Hepatocyte (in vitro differentiated cells): ENCODE measurements at regions not wholly inside any gene's neighbourhood (a gene's known extent, or its start where the extent isn't known, plus 50 kb on each side); places are given as distances from the start of the nearest gene placed in this dataset.

Experiments used
- EZH2 ChIP-seq: fragments of 200-600 bp; sonication (generic); IDR thresholded peaks from 2 replicates; pipeline ENCODE4 v1.6.1; 2016; ENCODE audit warnings: antibody characterized with exemption, mild to moderate bottlenecking, borderline replicate concordance
- EZH2phosphoT487 ChIP-seq: fragments of 200-600 bp; sonication (generic); IDR thresholded peaks from one replicate; pipeline ENCODE4 v1.6.1; 2018; ENCODE audit warnings: antibody characterized with exemption, mild to moderate bottlenecking, low read depth, moderate library complexity; ENCODE audit not compliant: unreplicated experiment, severe bottlenecking
- TF ChIP-seq, protein P1 (sequence below): fragments of 200-600 bp; sonication (generic); IDR thresholded peaks from 2 replicates; pipeline ENCODE4 v1.5.1; 2016; ENCODE audit warnings: antibody characterized with exemption, mild to moderate bottlenecking; ENCODE audit not compliant: poor library complexity

DNA sequence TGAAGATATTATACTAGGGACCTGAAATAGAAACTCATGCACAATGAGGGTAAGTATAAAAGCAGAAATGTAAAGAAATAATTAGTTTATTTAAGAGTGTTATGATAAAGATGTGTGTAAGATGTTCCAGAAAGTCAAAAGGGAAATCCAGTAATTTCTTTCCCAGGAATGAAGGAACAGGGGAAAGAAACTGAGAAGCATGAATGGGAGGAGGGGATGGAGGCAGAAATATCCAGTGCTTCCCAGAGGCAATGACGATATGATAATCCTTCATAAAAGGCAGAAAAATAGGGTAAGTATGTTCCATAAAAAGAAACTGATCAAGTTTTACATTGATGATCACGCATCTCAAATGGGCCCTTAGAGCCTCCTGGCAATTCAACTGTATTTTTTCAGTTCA is 120.7 kb upstream of the LPAR1 start:
- TF ChIP-seq, protein P1, sequence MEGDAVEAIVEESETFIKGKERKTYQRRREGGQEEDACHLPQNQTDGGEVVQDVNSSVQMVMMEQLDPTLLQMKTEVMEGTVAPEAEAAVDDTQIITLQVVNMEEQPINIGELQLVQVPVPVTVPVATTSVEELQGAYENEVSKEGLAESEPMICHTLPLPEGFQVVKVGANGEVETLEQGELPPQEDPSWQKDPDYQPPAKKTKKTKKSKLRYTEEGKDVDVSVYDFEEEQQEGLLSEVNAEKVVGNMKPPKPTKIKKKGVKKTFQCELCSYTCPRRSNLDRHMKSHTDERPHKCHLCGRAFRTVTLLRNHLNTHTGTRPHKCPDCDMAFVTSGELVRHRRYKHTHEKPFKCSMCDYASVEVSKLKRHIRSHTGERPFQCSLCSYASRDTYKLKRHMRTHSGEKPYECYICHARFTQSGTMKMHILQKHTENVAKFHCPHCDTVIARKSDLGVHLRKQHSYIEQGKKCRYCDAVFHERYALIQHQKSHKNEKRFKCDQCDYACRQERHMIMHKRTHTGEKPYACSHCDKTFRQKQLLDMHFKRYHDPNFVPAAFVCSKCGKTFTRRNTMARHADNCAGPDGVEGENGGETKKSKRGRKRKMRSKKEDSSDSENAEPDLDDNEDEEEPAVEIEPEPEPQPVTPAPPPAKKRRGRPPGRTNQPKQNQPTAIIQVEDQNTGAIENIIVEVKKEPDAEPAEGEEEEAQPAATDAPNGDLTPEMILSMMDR = no peak
- TF ChIP-seq EZH2 (no peak), EZH2phosphoT487 (no peak)
